ENCODE measurements at regions not wholly inside any gene's neighbourhood (a gene's known extent, or its start where the extent isn't known, plus 50 kb on each side); places are given as distances from the start of the nearest gene placed in this dataset.

DNA sequence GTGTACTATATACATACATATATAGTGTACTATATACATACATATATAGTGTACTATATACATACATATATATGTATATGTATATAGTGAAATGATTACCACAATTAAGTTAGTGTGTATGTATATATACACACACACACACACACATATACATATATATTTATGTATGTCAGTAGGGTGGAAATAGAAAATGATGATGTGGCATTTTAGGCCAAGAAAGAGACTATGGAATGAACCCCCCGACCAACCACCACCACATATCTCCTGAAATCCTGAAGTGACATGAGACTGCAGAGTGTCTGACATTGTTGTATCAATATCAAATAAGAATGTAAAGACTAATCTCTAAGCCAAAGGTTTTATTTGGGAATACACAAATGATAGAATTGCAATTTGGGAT is 107.6 kb downstream of the RFC3 start:
- no peaks in the 10 kb centered on the region for H3K27me3 ChIP-seq (ENCODE audit: control insufficient read depth in 1 of 2, insufficient read depth in 2 of 2, low read length in 2 of 2)
- no peaks in the 10 kb centered on the region for H3K4me1 ChIP-seq (ENCODE audit: control insufficient read depth in 1 of 2, insufficient read depth in 2 of 2, low read length in 2 of 2)
- H3K4me3 ChIP-seq (ENCODE audit: low read depth in 1 of 2, low read length in 2 of 2): no peak overlapping the region
- no peaks in the 10 kb centered on the region for H3K9me3 ChIP-seq (ENCODE audit: control insufficient read depth in 1 of 2, low read length in 2 of 2)
- no peaks in the 10 kb centered on the region for H3K36me3 ChIP-seq (ENCODE audit: control insufficient read depth in 1 of 2, insufficient read depth in 2 of 2, low read length in 2 of 2)
- no peak overlapping the region for H3K27ac ChIP-seq (ENCODE audit: low read depth, low read length)
- H3K9ac ChIP-seq (ENCODE audit: low read depth in 1 of 2, low read length in 2 of 2): no peak overlapping the region

DNA sequence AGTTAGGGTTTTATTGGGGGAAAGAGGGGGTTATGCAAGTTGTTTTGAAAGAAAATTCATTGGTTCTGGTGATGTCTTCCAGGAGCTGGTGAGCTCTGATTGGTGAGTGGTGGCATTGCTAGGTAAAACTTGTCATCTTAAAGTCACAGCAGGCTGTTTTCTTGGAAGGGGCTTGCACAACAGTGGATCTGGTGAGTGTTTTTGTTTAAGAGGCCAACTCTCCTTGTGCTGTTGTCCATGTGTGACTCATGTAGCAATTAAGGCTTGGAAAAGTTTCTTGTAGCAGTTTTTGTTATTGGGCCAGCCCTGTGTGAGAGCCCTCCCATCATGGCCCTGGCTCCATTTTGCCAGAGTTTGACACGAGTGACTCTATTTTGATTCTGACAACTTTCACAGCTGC is 109.4 kb downstream of the RFC3 start:
- Histone ChIP-seq H3K9ac (ENCODE audit: low read depth in 1 of 2, low read length in 2 of 2) (no peak overlapping the region), H3K4me1 (ENCODE audit: control insufficient read depth in 1 of 2, insufficient read depth in 2 of 2, low read length in 2 of 2) (no peaks in the 10 kb centered on the region), H3K27ac (ENCODE audit: low read depth, low read length) (no peak overlapping the region), H3K27me3 (ENCODE audit: control insufficient read depth in 1 of 2, insufficient read depth in 2 of 2, low read length in 2 of 2) (no peaks in the 10 kb centered on the region), H3K9me3 (ENCODE audit: control insufficient read depth in 1 of 2, low read length in 2 of 2) (no peaks in the 10 kb centered on the region), H3K4me3 (ENCODE audit: low read depth in 1 of 2, low read length in 2 of 2) (no peak overlapping the region), H3K36me3 (ENCODE audit: control insufficient read depth in 1 of 2, insufficient read depth in 2 of 2, low read length in 2 of 2) (no peaks in the 10 kb centered on the region)

DNA sequence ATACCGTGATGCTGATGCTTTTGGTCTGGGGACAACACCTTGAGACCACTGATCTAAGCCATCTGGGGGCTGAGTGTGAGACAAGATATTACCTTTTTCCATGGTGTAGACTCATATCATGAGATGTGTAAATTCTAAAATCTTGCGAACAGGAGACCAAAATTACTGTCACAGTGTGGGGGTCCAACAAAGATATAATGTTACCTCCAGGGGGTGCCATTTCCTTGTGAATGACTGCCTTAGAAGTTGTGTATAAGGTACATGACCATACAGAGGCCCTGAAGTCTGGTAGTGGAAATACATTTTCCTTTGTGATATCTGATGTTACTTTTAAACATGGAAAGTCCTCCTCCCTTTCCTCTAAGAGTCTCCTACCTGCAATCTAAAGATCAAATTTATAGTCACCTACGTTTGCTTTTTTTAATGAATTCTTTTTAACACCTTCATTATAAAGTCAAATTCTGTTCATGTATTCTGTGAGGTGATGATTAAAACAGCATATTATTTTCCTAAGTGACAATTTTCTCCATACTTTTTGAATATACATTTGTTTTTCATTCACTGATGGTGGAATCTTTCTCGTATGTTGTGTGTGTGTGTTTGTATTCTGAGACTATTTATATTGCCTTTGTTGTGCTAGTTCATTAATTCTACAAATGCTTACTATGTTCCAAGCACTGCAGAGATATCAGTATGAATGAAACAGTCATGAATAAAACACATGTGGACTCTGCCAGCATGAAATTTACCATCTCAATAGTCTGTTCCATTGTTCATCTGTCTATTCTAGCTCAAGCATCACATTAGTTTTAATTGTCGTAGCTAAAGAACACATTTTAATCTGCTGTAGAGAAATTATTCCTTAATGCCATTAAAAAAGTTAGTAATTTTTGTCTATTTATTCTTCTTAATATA is 113.7 kb downstream of the RFC3 start:
- Histone ChIP-seq H3K36me3 (ENCODE audit: control insufficient read depth in 1 of 2, insufficient read depth in 2 of 2, low read length in 2 of 2) (no peaks in the 10 kb centered on the region), H3K9me3 (ENCODE audit: control insufficient read depth in 1 of 2, low read length in 2 of 2) (no peaks in the 10 kb centered on the region), H3K4me3 (ENCODE audit: low read depth in 1 of 2, low read length in 2 of 2) (no peak overlapping the region), H3K9ac (ENCODE audit: low read depth in 1 of 2, low read length in 2 of 2) (no peak overlapping the region), H3K27me3 (ENCODE audit: control insufficient read depth in 1 of 2, insufficient read depth in 2 of 2, low read length in 2 of 2) (no peaks in the 10 kb centered on the region), H3K27ac (ENCODE audit: low read depth, low read length) (no peak overlapping the region), H3K4me1 (ENCODE audit: control insufficient read depth in 1 of 2, insufficient read depth in 2 of 2, low read length in 2 of 2) (no peaks in the 10 kb centered on the region)

DNA sequence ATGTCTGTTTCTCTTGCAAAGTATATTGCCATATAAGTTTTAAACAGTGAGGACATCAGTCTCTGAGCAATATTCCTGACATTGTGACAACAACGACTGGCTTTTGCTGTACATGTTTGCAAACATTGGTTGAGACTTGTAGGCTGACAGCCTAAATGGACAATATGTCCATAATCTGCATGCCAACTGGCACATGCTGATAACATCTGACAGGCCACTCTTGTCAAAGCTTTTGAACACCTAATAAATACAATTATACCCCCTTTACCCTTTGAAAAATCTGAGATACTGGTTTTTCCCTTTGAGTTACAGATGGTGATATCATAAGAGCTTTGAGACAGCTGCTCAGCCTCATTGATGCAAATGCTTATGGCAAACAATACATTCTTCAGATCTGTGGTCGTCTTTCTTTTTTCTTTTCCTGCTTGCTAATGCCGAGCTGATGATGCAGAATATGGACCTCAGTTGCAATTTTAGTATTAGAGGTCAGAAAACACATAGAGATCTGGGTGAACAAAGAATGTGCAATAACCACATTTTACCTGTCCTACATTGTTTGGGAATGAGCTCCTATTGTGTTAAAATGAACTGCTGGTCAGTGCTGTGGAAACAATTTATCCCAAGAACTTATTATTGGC is 114.9 kb downstream of the RFC3 start:
- Histone ChIP-seq H3K36me3 (ENCODE audit: control insufficient read depth in 1 of 2, insufficient read depth in 2 of 2, low read length in 2 of 2) (no peaks in the 10 kb centered on the region), H3K27ac (ENCODE audit: low read depth, low read length) (no peak overlapping the region), H3K4me1 (ENCODE audit: control insufficient read depth in 1 of 2, insufficient read depth in 2 of 2, low read length in 2 of 2) (peaks cover 0 to 6% of the 10 kb centered on the region in 2 donors), H3K9me3 (ENCODE audit: control insufficient read depth in 1 of 2, low read length in 2 of 2) (no peaks in the 10 kb centered on the region), H3K27me3 (ENCODE audit: control insufficient read depth in 1 of 2, insufficient read depth in 2 of 2, low read length in 2 of 2) (no peaks in the 10 kb centered on the region), H3K4me3 (ENCODE audit: low read depth in 1 of 2, low read length in 2 of 2) (no peak overlapping the region), H3K9ac (ENCODE audit: low read depth in 1 of 2, low read length in 2 of 2) (no peak overlapping the region)

DNA sequence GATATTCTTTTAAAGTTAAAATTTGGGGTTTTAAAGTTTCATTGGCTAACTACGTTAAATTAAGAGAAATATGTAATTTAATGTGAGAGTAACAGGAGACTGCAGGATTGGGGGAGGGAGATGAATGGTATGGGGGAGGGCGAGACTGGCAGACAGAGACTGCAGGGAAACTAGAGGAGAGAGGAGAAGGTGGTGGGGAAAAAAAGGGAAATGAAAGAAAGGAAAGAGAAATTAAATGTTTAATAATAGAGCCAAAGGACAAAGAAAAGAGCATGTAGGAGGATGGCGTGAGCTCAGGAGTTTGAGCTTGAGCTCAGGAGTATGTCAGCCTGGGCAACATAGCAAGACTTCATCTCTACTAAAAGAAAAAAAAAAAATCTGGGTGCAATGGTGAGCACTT is 115.9 kb downstream of the RFC3 start:
- Histone ChIP-seq H3K27me3 (ENCODE audit: control insufficient read depth in 1 of 2, insufficient read depth in 2 of 2, low read length in 2 of 2) (no peaks in the 10 kb centered on the region), H3K4me3 (ENCODE audit: low read depth in 1 of 2, low read length in 2 of 2) (no peak overlapping the region), H3K4me1 (ENCODE audit: control insufficient read depth in 1 of 2, insufficient read depth in 2 of 2, low read length in 2 of 2) (peaks cover 0 to 6% of the 10 kb centered on the region in 2 donors), H3K36me3 (ENCODE audit: control insufficient read depth in 1 of 2, insufficient read depth in 2 of 2, low read length in 2 of 2) (no peaks in the 10 kb centered on the region), H3K9ac (ENCODE audit: low read depth in 1 of 2, low read length in 2 of 2) (no peak overlapping the region), H3K27ac (ENCODE audit: low read depth, low read length) (no peak overlapping the region), H3K9me3 (ENCODE audit: control insufficient read depth in 1 of 2, low read length in 2 of 2) (no peaks in the 10 kb centered on the region)

DNA sequence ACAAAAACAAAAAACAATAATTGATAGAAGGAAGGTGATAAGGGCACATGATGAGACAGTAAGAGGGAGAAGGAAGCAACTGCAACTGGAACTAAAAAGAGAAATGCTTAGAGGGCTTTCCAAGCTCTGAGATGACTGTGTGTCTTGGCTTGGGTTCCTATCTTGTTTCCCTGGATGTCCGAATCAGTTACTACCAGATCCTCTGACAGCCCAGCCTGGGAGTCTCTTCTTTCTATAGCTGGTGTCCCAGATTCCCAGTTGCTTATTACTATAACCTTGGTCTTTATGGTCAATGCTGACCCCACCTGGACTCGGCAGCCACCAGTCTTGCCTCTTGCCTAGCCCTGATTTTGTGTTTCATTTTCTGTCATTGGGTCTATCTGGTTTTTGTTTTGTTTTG is 116.4 kb downstream of the RFC3 start:
- H3K27ac ChIP-seq (ENCODE audit: low read depth, low read length): no peak overlapping the region
- H3K36me3 ChIP-seq (ENCODE audit: control insufficient read depth in 1 of 2, insufficient read depth in 2 of 2, low read length in 2 of 2): no peaks in the 10 kb centered on the region
- H3K9me3 ChIP-seq (ENCODE audit: control insufficient read depth in 1 of 2, low read length in 2 of 2): no peaks in the 10 kb centered on the region
- no peaks in the 10 kb centered on the region for H3K27me3 ChIP-seq (ENCODE audit: control insufficient read depth in 1 of 2, insufficient read depth in 2 of 2, low read length in 2 of 2)
- H3K9ac ChIP-seq (ENCODE audit: low read depth in 1 of 2, low read length in 2 of 2): no peak overlapping the region
- H3K4me1 ChIP-seq (ENCODE audit: control insufficient read depth in 1 of 2, insufficient read depth in 2 of 2, low read length in 2 of 2): peaks cover 0 to 6% of the 10 kb centered on the region in 2 donors
- no peak overlapping the region for H3K4me3 ChIP-seq (ENCODE audit: low read depth in 1 of 2, low read length in 2 of 2)

DNA sequence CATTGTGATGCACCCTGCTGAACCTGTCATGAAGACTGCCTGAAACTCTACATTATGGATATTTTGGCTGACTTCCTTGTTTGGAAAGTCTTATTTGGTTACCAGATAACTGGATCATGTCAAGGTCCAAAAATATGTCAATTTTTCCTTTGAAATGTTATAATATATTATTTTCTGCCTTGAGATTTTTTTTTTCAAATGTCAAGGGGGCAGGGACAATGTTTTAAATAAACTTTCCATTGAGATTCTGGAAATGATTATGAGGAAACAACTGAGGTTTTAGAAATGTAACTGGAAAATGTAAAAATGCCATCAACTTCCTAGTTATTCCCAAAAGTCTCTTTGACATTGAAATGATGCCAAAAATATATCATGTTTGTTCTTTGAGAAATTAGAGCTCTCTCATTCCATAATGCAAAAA is 117.0 kb downstream of the RFC3 start:
- Histone ChIP-seq H3K4me1 (ENCODE audit: control insufficient read depth in 1 of 2, insufficient read depth in 2 of 2, low read length in 2 of 2) (peaks cover 0 to 6% of the 10 kb centered on the region in 2 donors), H3K36me3 (ENCODE audit: control insufficient read depth in 1 of 2, insufficient read depth in 2 of 2, low read length in 2 of 2) (no peaks in the 10 kb centered on the region), H3K4me3 (ENCODE audit: low read depth in 1 of 2, low read length in 2 of 2) (no peak overlapping the region), H3K9me3 (ENCODE audit: control insufficient read depth in 1 of 2, low read length in 2 of 2) (no peaks in the 10 kb centered on the region), H3K9ac (ENCODE audit: low read depth in 1 of 2, low read length in 2 of 2) (no peak overlapping the region), H3K27me3 (ENCODE audit: control insufficient read depth in 1 of 2, insufficient read depth in 2 of 2, low read length in 2 of 2) (no peaks in the 10 kb centered on the region), H3K27ac (ENCODE audit: low read depth, low read length) (no peak overlapping the region)

DNA sequence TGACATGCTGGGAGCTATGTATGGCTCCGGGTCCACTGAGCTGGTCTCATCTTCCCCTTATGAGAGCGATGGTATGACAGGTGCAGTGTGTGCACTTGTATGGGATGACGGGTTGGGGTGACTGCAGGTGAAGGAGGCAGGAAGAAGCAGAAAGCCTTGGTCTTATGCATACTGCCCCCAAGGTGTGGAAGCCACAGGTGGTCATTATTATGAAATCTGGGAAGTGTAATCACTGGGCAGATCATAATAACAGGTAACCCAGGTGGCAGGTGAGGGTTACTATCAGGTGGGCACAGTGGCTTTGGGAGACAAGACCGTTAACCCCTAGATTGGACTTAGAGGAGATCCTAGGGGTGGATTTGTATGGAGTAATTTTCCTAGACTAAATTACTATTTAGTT is 118.0 kb downstream of the RFC3 start:
- H3K4me3 ChIP-seq (ENCODE audit: low read depth in 1 of 2, low read length in 2 of 2): no peak overlapping the region
- H3K4me1 ChIP-seq (ENCODE audit: control insufficient read depth in 1 of 2, insufficient read depth in 2 of 2, low read length in 2 of 2): peaks cover 0 to 6% of the 10 kb centered on the region in 2 donors

DNA sequence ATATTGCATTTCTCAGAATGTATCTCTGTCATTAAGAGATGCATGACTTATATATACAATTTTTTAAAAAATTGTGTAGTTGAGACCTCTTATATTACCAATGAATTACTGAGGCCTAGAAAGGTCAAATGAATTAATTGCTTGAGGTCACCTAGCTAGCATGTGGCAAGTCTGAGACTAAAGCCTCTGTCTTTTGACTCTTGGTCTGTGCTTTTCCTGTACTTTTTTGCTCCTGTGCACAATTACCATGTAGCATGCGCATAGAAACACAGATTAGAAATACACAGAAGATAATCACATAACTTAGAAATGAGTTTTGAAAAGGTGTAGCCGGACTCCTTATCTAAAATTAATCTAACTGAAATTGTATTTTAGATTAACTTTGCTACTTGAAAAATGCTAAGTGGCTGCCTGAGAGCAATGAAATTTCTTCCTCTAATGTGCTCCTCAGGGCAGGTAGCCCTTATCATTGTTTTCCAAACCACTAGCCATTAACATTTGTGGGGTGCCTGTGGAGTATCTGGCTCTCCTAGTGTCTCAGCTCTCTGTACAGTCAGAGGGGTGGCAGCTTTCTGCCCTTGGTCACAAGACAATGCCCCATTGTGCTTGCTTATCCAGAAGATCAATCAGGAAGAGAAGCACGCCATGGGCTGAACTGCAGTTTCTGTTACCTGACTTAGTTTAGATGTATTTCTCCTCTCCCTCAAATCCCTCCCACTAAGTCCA is 119.6 kb downstream of the RFC3 start:
- H3K4me1 ChIP-seq (ENCODE audit: control insufficient read depth in 1 of 2, insufficient read depth in 2 of 2, low read length in 2 of 2): peaks cover 0 to 6% of the 10 kb centered on the region in 2 donors
- no peak overlapping the region for H3K4me3 ChIP-seq (ENCODE audit: low read depth in 1 of 2, low read length in 2 of 2)
- no peaks in the 10 kb centered on the region for H3K9me3 ChIP-seq (ENCODE audit: control insufficient read depth in 1 of 2, low read length in 2 of 2)
- no peak overlapping the region for H3K9ac ChIP-seq (ENCODE audit: low read depth in 1 of 2, low read length in 2 of 2)
- H3K27ac ChIP-seq (ENCODE audit: low read depth, low read length): no peak overlapping the region
- no peaks in the 10 kb centered on the region for H3K36me3 ChIP-seq (ENCODE audit: control insufficient read depth in 1 of 2, insufficient read depth in 2 of 2, low read length in 2 of 2)
- H3K27me3 ChIP-seq (ENCODE audit: control insufficient read depth in 1 of 2, insufficient read depth in 2 of 2, low read length in 2 of 2): no peaks in the 10 kb centered on the region

More for the DNA sequence above, 118.0 kb downstream of the RFC3 start:
- H3K9me3 ChIP-seq (ENCODE audit: control insufficient read depth in 1 of 2, low read length in 2 of 2): no peaks in the 10 kb centered on the region
- H3K36me3 ChIP-seq (ENCODE audit: control insufficient read depth in 1 of 2, insufficient read depth in 2 of 2, low read length in 2 of 2): no peaks in the 10 kb centered on the region
- H3K27ac ChIP-seq (ENCODE audit: low read depth, low read length): no peak overlapping the region
- H3K27me3 ChIP-seq (ENCODE audit: control insufficient read depth in 1 of 2, insufficient read depth in 2 of 2, low read length in 2 of 2): no peaks in the 10 kb centered on the region
- no peak overlapping the region for H3K9ac ChIP-seq (ENCODE audit: low read depth in 1 of 2, low read length in 2 of 2)

DNA sequence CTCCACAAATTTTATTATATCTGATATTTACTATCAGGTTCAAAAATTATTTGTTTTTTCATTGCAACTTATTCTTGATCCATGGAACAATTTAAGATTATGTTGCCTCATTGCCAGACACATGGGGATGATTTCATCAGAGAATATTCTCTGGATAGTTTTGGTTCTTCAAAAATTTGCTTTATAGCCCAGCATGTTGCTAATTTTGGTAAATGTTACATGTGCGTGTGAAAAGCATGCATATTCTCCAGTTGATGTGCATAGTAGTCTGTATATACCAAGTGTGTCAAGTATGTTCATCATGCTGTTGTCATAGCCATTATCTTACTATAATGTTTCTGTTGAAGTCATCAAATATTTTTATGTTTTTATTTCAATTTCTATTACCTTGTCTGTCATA is 122.3 kb downstream of the RFC3 start:
- Histone ChIP-seq H3K4me1 (ENCODE audit: control insufficient read depth in 1 of 2, insufficient read depth in 2 of 2, low read length in 2 of 2) (peaks cover 0 to 6% of the 10 kb centered on the region in 2 donors), H3K9me3 (ENCODE audit: control insufficient read depth in 1 of 2, low read length in 2 of 2) (no peaks in the 10 kb centered on the region), H3K27me3 (ENCODE audit: control insufficient read depth in 1 of 2, insufficient read depth in 2 of 2, low read length in 2 of 2) (no peaks in the 10 kb centered on the region), H3K9ac (ENCODE audit: low read depth in 1 of 2, low read length in 2 of 2) (no peak overlapping the region), H3K27ac (ENCODE audit: low read depth, low read length) (no peak overlapping the region), H3K36me3 (ENCODE audit: control insufficient read depth in 1 of 2, insufficient read depth in 2 of 2, low read length in 2 of 2) (no peaks in the 10 kb centered on the region), H3K4me3 (ENCODE audit: low read depth in 1 of 2, low read length in 2 of 2) (no peak overlapping the region)

Measured in duodenal mucosa (tissue), 2 donors.